PC-3 (cell line): ENCODE measurements at regions not wholly inside any gene's neighbourhood (a gene's known extent, or its start where the extent isn't known, plus 50 kb on each side); places are given as distances from the start of the nearest gene placed in this dataset.

Experiments
- ATAC-seq: fragments of 200-7000 bp; cut with Tn5 transposase; 2 replicates; pipeline ENCODE4 v1.9.1; 2020; ENCODE audit warnings: mild to moderate bottlenecking, moderate library complexity
- BruUV-seq: library from RNA; stranded (reverse); fragments of 400-500 nt; replicated peaks from 2 replicates; lab custom pipeline; 2021; lab: Mats Ljungman, UMichigan
- CTCF ChIA-PET: fragments of 300-600 bp; sonication (Branson Sonifier 250); formaldehyde crosslinking; loops from one replicate; lab custom pipeline; 2022; ENCODE audit warnings: antibody characterized with exemption; lab: Charles Lee
- POLR2A ChIA-PET: fragments of 300-600 bp; sonication (Branson Sonifier 250); formaldehyde crosslinking; loops from one replicate; lab custom pipeline; 2022; ENCODE audit warnings: antibody characterized with exemption; ENCODE audit not compliant: unreplicated experiment; lab: Charles Lee
- DNase-seq: peaks from one replicate; pipeline ENCODE4 v3.0.0-alpha.2; 2015
- H2AFZ ChIP-seq: fragments of 300-600 bp; sonication (generic); 2 replicates; pipeline ENCODE4 v1.6.0; 2016; ENCODE audit warnings: antibody characterized with exemption, low read length
- H3F3A ChIP-seq: fragments of 300-600 bp; sonication (generic); one replicate; pipeline ENCODE4 v1.6.0; 2017; ENCODE audit warnings: antibody characterized with exemption, low read length, control low read depth, mild to moderate bottlenecking; ENCODE audit not compliant: unreplicated experiment
- H3K27ac ChIP-seq: fragments of 300-600 bp; sonication (generic); 2 replicates; pipeline ENCODE4 v1.5.1; 2016; ENCODE audit warnings: mild to moderate bottlenecking, low read length
- H3K27me3 ChIP-seq: fragments of 300-600 bp; sonication (generic); 2 replicates; pipeline ENCODE4 v1.6.1; 2016; ENCODE audit warnings: low read length, mixed read lengths
- H3K36me3 ChIP-seq: fragments of 300-600 bp; sonication (generic); 2 replicates; pipeline ENCODE4 v1.6.1; 2016; ENCODE audit warnings: low read depth, mixed run types, low read length, mixed read lengths
- H3K4me1 ChIP-seq: fragments of 300-600 bp; sonication (generic); 2 replicates; pipeline ENCODE4 v1.5.1; 2016; ENCODE audit warnings: low read length; ENCODE audit not compliant: insufficient read depth
- H3K4me2 ChIP-seq: fragments of 300-600 bp; sonication (generic); 2 replicates; pipeline ENCODE4 v1.6.0; 2016; ENCODE audit warnings: low read length
- H3K4me3 ChIP-seq: fragments of 300-600 bp; sonication (generic); 2 replicates; pipeline ENCODE4 v1.5.1; 2016; ENCODE audit warnings: mild to moderate bottlenecking, low read length, mixed read lengths
- H3K79me2 ChIP-seq: fragments of 300-600 bp; sonication (generic); 2 replicates; pipeline ENCODE4 v1.6.1; 2017; ENCODE audit warnings: low read length, mixed read lengths
- H3K9ac ChIP-seq: fragments of 300-600 bp; sonication (generic); 2 replicates; pipeline ENCODE4 v1.6.0; 2016; ENCODE audit warnings: mild to moderate bottlenecking, low read length
- H3K9me2 ChIP-seq: fragments of 300-600 bp; sonication (generic); replicated peaks from 2 replicates; pipeline ENCODE4 v1.6.1; 2016; ENCODE audit warnings: mixed run types, low read length, mixed read lengths
- H3K9me3 ChIP-seq: fragments of 300-600 bp; sonication (generic); 2 replicates; pipeline ENCODE4 v1.6.1; 2016; ENCODE audit warnings: low read length, mixed read lengths
- H4K20me1 ChIP-seq: fragments of 300-600 bp; sonication (generic); 2 replicates; pipeline ENCODE4 v1.6.1; 2016; ENCODE audit warnings: low read length, mixed read lengths
- CTCF ChIP-seq: fragments of 300-600 bp; sonication (generic); conservative IDR thresholded peaks from 2 replicates; pipeline ENCODE4 v1.5.1; 2017; ENCODE audit warnings: antibody characterized with exemption, low read depth, mild to moderate bottlenecking, low read length
- EZH2 ChIP-seq: fragments of 300-600 bp; sonication (generic); IDR thresholded peaks from one replicate; pipeline ENCODE4 v1.6.1; 2017; ENCODE audit warnings: antibody characterized with exemption, mild to moderate bottlenecking, low read length; ENCODE audit not compliant: unreplicated experiment
- EZH2phosphoT487 ChIP-seq: fragments of 300-600 bp; sonication (generic); IDR thresholded peaks from 2 replicates; pipeline ENCODE4 v1.6.1; 2018; ENCODE audit warnings: mild to moderate bottlenecking, antibody characterized with exemption, low read length, borderline replicate concordance
- intact Hi-C: fragments of 100-400 bp; cut with micrococcal nuclease; formaldehyde crosslinking; loops from 2 replicates; pipeline ENCODE4 v1.9.0; 2023

GRCh38 chr13:39920613-39921012 lies 265.2 kb downstream of the COG6 start:
- Histone ChIP-seq H3K4me3 (no peak overlapping the region), H3K27me3 (no peaks in the 10 kb centered on the region), H4K20me1 (no peaks in the 10 kb centered on the region), H3K9me3 (0 out of 2 replicates have a peak, but pooled peaks cover 4% of the 10 kb centered on the region), H3K27ac (no peak overlapping the region), H3F3A (no peaks in the 10 kb centered on the region), H3K4me1 (no peaks in the 10 kb centered on the region), H3K36me3 (no peaks in the 10 kb centered on the region), H3K79me2 (no peaks in the 10 kb centered on the region), H3K9ac (no peak overlapping the region), H3K4me2 (no peak overlapping the region), H3K9me2 (no peaks in the 10 kb centered on the region), H2AFZ (no peak overlapping the region)
- ChIA-PET POLR2A (interaction anchor here (0.5 kb wide), 1 partner anchor 804 kb away, joined by 15 read pairs; no protein-coding TSS in a partner anchor), CTCF (no interaction called here)
- intact Hi-C loops = no loop called here
- DNase-seq (no peak), ATAC-seq (no peak)
- BruUV-seq = no TSS peak
- TF ChIP-seq CTCF = no peak
- no peak for TF ChIP-seq EZH2phosphoT487
- TF ChIP-seq EZH2 = no peak

- Histone ChIP-seq H3K9me3 (0 out of 2 replicates have a peak, but pooled peaks cover 4% of the 10 kb centered on the region), H3K4me3 (no peak overlapping the region), H4K20me1 (no peaks in the 10 kb centered on the region), H3K9me2 (no peaks in the 10 kb centered on the region), H3K79me2 (no peaks in the 10 kb centered on the region), H3K27ac (no peak overlapping the region), H2AFZ (no peak overlapping the region), H3K27me3 (no peaks in the 10 kb centered on the region), H3F3A (no peaks in the 10 kb centered on the region), H3K4me2 (no peak overlapping the region), H3K4me1 (no peaks in the 10 kb centered on the region), H3K9ac (no peak overlapping the region), H3K36me3 (no peaks in the 10 kb centered on the region)
- no TSS peak for BruUV-seq
- ChIA-PET POLR2A (no interaction called here), CTCF (no interaction called here)
- intact Hi-C loops = no loop called here
- DNase-seq (no peak), ATAC-seq (no peak)
- TF ChIP-seq EZH2 = no peak
- TF ChIP-seq CTCF = no peak
- no peak for TF ChIP-seq EZH2phosphoT487
Measured at GRCh38 chr13:39926345-39926744, 270.9 kb downstream of the COG6 start.

- ChIA-PET CTCF (no interaction called here), POLR2A (no interaction called here)
- Histone ChIP-seq H3K4me1 (no peaks in the 10 kb centered on the region), H3K27me3 (no peaks in the 10 kb centered on the region), H3K9me3 (no peaks in the 10 kb centered on the region), H3K4me2 (no peak overlapping the region), H3K4me3 (no peak overlapping the region), H3K27ac (no peak overlapping the region), H3K9ac (no peak overlapping the region), H3K36me3 (no peaks in the 10 kb centered on the region), H3K9me2 (no peaks in the 10 kb centered on the region), H4K20me1 (no peaks in the 10 kb centered on the region), H2AFZ (no peak overlapping the region), H3K79me2 (no peaks in the 10 kb centered on the region), H3F3A (no peaks in the 10 kb centered on the region)
- TF ChIP-seq EZH2phosphoT487 (no peak), EZH2 (no peak), CTCF (no peak)
- intact Hi-C loops = no loop called here
- no TSS peak for BruUV-seq
- no peak for ATAC-seq
- DNase-seq = no peak
Measured at GRCh38 chr13:39928261-39928660, 272.8 kb downstream of the COG6 start.
